HG03108 (cell line): ENCODE measurements at regions not wholly inside any gene's neighbourhood (a gene's known extent, or its start where the extent isn't known, plus 50 kb on each side); places are given as distances from the start of the nearest gene placed in this dataset.

Experiments
- ATAC-seq: cut with Tn5 transposase; IDR thresholded peaks from one replicate; pipeline ENCODE4 v1.9.1; 2021; ENCODE audit warnings: moderate library complexity; ENCODE audit not compliant: unreplicated experiment

DNA sequence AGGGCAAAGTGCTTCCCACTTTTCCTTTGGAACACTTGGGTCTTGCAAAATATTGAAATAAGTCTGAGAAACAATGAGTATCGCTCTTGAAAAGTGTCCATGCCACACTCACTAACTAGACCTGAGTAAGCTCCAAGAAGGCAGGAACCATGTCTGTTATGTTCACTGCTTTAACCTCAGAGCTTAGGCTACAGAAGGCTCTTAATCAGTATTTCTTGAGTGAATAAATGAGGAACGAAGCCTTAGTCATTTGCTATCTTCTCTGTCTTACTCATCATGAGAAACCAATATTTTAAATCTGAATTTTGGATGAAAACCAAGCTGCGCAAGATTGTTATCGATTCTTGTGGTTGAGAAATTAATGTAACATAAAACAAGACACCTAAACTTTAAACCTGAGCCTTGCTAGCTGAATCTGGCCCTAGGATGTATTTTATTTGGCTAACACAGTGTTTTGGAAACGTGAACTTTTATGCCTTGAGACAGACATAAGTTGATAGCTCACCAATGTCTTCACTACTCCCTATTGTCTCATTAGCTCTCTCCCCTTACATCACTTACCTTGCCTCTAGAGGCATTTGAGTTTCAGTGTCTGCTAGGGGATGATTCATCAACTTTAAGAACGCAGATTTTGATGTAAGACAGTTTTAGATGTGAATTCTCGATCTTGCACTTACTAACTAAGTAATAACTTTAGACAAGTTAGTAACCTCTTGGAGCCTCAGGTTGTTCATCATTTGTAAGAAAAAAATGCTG, 392.8 kb upstream of the MEIS1 start:
- ATAC-seq, result no peak

DNA sequence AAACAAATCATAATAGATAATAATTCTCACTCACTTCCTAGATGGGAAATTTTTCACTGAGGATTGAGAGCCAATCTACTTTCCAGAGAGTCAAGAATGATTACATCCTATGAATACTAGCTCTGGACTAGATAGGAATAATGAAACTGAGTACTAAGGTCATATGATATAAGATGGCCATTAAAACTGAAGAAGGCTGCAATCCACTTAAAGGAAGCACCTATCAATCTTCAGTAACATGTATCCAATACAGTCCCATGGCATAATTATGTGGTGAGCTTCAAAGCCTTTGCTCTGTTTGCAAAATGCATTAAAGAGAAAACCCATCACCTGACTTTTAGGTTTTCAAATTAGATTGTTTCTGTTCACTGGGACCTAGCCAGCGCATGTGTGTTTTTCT, 398.0 kb upstream of the MEIS1 start:
- ATAC-seq, result no peak

DNA sequence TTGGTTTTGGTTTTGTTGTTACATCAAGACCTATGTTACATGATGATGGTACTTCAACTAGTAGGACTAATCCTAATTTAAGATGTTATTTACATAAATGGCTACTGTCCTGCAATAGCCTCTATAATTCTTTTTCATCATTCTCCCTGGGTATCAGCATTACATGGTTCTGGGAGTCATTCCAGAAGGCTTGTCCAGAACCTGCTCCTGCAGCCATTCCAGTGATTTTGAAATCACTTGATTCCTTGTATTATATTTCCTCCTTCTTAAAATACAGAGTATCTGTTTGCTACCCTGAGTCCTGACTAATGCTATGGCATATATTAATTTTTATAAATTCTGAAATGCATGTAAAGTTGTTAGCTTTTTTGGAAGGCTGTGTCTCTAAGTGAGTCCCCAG, 400.5 kb upstream of the MEIS1 start:
- no peak for ATAC-seq

DNA sequence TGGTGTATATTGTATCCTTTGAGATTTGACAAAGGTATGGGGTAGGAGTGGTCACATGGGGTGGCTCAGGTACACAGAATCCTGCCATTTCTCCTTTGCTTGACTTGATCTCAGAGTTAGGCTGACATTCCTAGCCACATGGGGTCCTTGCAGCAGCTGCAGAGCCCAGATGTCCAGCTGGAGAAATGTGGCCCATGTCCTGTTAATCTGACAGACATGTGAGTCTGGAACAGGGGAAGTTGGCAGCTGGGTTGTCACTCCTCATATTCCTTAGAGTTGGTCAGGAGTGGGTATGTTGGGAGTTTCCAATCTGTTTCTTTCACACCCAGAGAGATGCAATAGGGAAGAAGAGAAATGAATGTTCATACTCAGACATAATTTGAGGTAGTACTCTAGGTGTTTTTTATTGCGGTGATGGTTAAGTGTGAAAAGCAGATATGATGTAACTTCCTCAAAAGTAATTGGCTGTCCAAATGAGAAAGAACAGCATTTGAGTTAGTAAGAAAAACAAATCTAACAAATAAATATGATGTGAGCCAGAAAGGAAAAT, 402.6 kb upstream of the MEIS1 start:
- ATAC-seq, result no peak

DNA sequence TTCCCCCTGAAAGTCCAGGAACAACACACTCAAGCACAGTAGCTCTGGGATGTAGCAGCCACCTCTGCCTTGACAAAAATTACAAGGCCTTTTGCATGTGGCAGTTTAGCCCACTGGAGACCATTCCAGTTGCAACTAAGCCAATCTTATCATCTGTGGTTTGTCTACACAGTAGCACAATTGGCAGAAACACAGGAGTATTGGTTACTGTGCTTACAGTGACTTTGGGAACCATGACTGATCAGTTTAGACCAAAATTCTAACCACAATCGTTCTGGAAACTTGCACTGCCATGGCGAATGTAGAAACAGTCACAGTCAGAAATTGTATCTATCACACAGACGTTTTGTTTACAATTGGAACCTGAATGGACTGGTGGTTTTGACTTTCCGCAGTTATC, 403.7 kb upstream of the MEIS1 start:
- ATAC-seq, result no peak

DNA sequence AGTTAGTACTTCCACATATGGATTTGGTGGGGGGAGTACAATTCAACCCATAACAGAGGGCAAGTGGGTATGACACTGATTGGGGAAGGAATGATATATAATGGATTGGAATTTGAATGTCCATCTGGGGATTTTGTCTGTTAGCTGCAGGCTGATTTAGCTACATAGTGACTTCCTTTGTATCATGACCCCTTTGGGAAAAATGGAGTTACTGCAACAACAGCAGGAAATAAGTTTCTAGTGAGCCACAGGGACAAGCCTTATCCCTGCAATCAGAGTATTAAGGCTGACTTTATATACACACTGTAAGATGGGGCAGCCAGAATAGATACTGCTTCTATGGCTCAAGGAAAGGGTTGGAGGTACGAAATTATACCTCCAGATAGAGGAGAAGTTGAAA, 404.4 kb upstream of the MEIS1 start:
- ATAC-seq, result no peak

DNA sequence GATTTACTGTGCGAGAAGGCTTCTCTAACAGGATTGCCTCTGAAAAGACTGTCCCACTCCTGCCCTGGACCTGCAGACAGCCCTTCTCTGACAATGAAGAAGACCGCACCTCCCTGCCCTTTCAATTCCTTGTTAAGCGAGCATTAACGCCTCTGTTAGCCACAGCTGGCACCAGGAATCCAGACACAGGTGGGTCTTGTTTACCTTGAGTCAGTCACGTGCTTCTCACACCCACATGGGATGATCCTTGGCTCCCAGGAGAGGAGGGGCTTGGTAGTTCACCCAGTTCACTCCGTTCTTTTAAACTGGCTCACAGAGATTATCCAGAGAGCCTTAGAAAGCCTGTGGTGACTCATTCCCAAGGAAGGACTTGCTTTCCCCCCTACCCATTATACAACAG, 410.5 kb upstream of the MEIS1 start:
- no peak for ATAC-seq

DNA sequence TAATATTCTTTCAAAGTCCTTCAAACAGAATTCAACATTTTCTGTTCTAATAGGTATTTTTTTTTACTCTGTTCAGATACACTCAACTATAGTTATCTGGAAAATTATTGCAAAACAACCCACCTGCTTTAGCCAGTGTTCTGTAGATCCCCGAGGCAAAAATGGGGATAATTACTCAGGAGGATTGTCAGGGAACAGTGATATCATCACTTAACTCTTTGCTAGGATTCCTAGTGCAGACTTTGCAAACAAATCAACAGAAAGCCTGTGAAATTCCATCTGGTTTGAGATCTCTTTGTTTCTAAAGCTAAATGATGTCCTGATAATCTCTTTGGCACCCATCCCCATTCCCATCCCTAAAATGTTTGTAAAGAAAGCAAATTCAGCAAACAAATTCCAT, 413.6 kb upstream of the MEIS1 start:
- ATAC-seq, result no peak

DNA sequence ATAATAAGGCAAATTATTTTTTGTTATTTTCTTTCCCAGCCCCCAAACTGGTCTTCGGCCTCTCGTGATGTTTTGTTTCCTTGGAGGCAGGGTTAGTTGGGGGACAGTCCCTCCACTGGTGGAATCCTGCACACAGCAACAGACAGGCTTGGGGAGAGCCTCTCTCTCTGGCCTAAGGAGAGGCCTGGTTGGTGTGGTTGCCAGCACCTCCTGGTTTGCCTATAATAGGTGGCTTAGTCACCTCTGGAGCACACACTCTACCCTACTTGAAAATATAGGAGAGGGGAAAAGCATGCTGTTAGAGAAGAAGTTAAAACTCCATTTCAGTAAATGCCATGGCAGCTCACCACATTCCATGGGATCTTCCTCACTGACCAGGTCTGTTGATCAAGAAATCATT, 417.2 kb upstream of the MEIS1 start:
- no peak for ATAC-seq

DNA sequence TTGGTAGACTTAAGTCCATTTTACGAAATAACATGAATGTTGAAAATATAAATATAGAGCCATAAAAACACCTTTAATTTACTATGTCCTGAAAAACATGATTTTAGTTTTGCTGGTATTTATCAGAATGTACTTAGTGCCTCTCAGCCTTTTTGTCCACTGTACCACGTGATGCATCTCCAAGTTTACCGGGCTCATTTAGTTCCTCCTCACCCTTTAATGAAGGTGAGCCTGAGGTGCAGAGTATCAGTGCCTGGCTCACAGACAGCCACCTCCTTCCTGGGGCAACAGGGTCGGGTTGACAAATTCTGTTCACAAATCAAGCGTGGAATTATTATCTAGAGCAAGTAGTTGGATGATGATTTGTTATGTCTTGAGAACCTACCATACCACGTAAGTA, 420.5 kb upstream of the MEIS1 start:
- no peak for ATAC-seq

DNA sequence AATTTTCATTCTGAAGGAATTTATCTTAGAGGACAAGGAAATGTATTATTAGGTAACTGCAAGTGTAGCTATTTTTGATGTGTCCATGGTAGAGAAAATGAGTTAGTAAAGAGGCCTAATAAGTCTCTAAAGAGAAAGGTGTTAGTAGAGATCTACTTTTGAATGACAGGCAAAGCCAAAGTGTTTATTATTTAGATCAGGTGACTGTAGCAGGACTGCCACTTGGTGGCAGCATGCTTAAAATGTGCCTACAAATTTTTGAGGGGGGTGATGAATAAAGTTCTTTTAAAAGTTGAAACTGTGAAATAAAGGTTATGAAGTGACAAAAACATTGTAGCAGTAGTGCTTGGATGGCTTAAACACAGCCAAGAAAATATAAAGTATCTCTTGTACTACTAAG, 421.5 kb upstream of the MEIS1 start:
- no peak for ATAC-seq

DNA sequence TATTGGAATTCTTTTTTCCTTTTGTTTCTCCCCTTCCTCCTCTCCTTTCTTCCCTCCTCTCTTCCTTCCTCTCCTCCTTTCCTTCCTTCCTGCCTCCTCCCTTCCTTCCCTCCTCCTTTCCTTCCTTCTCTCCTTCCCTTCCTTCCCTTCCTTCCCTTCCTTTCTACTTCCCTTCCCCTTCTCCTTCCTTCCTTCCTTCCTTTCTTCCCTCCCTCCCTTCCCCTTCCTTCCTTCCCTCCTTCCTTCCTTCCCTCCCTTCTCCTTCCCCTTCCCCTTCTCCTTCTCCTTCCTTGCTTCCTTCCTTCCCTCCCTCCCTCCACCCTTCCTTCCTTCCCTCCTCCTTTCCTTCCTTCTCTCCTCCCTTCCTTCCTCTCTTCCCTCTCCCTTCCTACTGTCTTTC, 431.0 kb upstream of the MEIS1 start:
- ATAC-seq, result no peak

DNA sequence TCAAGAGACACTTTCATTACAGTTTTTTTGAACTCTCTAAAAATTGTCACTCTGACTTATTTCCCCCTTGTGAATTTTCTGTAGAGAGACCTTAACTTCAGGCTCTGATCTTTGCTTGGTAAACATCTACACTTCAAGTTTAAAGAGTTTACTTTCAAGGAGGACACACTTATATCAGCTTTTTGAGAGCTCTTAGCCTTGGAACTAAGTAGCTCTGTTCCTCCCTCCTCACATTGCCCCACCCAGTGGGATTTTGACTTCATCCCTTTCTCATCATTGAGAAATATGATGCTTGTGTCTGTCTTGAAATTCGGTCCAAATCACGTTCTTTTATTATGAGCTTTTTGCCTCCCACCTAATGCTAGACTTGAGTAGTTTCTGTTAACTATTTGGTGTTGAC, 433.4 kb upstream of the MEIS1 start:
- no peak for ATAC-seq

DNA sequence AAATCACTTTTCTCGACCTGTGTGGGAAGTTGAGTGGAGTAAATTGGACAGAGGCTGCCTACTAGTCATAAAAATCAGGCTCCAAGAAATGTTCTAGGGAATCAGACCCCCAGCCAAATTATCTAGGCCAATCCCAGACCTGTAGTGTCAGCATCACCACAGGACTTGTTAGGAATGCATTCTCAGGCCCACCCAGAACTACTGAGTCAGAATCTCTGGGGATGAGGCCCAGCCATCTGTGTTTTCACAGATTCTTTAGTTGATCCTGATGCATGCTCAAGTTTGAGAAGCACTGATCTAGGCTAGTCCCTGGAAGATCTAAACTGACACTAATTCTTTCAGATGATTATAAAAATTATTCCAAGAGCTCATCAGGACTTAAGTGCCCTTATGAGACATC, 434.0 kb upstream of the MEIS1 start:
- ATAC-seq, result no peak

DNA sequence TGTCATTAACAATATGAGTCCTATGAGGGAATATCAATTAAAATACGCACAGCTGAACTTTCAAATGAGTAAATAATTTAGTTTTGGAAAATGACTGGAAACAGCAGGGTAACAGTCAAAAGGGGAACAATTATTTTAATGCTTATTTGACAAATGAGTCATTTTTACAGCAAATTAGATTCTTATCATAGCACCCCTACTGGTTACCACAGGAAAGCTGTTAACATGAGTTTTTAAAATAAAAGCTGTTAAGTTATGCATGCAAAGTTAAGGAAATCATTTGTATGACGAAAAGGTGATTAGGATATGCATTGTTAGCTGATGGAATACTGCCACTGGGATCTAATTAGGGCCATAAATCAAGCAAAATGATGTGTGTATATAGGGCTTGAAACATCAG, 435.1 kb upstream of the MEIS1 start:
- no peak for ATAC-seq

DNA sequence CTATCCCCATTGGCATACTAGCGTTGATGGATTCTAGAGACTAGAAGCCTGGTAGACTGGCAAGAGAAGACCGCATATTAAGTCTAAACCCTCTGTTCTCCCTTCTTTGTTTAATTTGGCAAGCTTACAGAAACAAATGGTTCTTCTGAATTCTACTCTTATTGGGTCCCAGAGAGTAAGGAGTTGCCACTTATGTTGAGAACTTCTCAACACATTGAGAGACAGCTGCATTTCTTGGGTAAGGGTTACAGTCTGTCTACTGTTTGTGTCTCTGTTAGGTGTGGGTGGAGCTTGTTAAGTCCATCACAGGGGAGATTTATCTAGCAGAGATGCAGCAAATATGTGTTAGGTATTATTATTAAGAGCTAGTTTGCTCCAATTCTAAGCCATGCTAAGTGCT, 435.8 kb upstream of the MEIS1 start:
- ATAC-seq, result no peak

DNA sequence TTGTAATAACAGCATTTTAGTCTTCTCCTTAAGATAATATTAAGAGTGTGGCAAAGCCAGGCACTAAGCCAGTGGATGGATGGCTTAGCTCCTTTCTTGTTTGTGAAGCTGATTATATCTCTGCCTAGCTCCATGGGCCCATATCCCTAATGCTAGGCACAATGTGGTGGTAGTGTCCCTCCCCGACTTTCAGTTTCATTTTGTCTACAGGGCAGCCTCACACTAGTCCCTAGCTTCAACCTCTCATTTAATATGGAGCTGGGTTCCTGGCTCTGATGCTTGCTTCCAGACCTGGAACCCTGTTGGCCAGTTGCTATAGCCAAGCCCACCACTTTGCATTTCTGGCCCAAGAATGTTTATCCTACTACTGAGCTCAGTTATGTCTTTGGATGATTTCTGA, 437.0 kb upstream of the MEIS1 start:
- ATAC-seq, result no peak

DNA sequence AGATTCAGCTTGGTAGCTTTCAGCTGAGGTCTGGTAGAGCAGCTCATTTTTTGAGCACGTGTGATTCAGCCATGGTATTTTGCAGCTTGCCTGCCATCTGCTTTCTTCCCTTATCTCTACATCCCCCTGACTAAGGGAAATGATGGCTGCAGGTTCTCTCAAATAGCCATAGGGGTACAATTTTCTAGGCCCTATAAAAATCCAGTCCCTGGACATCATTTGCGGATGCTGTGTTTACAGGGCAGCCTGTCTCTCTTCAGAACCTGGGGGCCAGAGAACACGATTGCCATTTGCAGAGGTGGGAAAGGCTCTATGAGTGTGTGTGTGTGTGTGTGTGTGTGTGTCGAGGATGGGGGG, 442.7 kb upstream of the MEIS1 start:
- ATAC-seq, result no peak

DNA sequence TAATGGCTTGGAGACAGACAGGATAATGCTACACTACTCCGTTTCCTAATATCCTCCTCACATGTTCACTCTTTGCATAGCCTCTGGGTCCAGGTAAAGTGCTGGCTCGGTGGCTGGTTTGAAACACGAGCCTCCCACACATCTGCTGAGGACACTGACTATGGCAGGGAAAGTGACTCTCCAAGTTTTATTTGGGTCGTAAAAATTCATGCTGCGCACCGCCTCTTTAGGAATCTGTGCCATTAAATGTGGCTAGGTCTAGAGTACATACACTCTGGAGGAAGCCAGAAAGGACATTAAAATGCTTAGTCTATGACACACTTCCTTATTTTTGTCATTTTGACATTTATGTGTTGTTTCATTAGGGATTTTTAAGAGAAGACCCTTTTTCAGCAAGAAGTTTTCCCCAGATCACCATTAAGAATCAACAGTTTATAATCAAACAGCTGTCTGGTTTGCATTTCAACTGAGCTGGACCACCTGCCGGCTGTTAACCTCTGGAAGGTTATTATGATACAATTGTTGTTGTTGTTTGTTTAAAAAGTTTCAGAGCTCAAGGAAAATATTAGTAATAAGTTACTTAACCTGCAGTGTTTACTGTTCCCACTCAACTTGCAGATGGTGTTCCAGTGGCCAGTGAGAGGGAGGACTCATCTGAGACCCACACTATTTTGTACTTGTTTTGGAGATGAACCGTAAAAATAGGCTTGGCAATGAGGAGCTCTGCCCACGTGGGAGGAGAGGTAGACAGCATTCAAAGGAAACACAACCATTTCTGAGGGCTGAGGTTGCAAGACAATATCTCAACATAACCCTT, 443.3 kb upstream of the MEIS1 start:
- no peak for ATAC-seq

DNA sequence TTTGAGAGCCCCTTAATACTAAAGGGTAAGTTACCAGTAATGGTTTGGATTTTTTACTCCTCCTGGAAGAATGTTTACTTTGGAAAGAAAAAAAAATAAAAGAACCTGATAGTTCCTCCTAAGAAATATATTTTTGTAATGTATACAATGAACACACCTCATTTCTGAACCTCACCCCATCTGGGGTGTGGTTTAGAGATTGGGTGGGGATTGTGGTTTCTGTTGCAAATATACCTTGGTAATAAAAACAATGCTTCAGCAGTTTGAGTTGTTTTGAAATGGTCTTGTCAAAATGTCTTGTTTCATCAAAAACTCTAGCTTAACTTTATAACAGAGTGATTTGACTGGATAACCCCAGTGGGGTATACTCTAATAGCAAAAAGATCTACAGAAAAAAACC, 448.9 kb upstream of the MEIS1 start:
- ATAC-seq, result no peak

DNA sequence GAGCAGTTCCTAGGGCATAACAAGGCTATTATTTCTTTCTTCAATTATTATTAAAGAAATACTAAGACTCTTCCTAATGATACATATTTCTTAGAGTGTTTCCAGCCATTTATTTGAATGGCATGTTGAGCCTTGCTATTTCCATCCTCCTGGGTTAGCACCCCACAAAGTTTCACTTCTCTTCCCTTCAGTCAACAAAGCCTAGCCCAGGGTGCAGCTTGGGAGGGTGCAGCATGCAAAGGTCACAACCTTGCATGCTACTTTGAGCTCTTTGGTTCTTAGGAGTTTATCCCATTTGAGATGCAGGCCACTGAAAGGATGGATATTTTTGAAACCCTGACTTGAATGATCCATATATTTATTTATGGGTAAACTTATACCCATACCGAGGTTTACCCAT, 454.4 kb upstream of the MEIS1 start:
- ATAC-seq, result no peak

DNA sequence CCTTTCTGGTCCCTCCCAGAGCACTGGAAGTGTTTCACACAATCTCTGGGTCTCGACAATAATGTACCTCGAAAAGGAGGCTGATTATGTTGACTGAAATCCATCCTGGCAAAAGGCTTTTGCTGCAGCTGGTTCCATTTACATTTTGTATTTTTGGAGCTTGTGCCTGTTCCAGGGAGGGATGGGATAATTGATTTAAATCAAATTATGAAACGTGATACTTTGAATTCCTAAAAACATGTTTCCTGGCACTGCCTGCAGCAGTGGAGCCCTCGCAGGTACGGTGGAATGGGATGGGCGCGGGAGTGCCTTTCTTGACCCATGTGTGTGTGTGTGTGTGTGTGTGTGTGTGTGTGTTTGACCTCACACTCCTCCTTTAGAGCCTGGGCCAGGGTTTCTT, 455.5 kb upstream of the MEIS1 start:
- ATAC-seq, result no peak
